WTC11 (cell line): ENCODE measurements at regions not wholly inside any gene's neighbourhood (a gene's known extent, or its start where the extent isn't known, plus 50 kb on each side); places are given as distances from the start of the nearest gene placed in this dataset.

Source experiments
- ATF3 ChIP-seq: sonication (generic); formaldehyde crosslinking; conservative IDR thresholded peaks from 2 replicates; pipeline ENCODE4 v1.8.1; 2022; ENCODE audit warnings: mild to moderate bottlenecking, missing genetic modification reagents
- CREM ChIP-seq: sonication (generic); formaldehyde crosslinking; IDR thresholded peaks from 2 replicates; pipeline ENCODE4 v1.8.1; 2022; ENCODE audit warnings: mild to moderate bottlenecking, missing genetic modification reagents, moderate library complexity
- CTCF ChIP-seq: fragments of 200-600 bp; IDR thresholded peaks from 2 replicates; pipeline ENCODE4 v1.8.0; 2022; ENCODE audit warnings: antibody characterized with exemption
- E2F5 ChIP-seq: sonication (generic); formaldehyde crosslinking; IDR thresholded peaks from 2 replicates; pipeline ENCODE4 v1.8.1; 2022; ENCODE audit warnings: mild to moderate bottlenecking, moderate library complexity, missing genetic modification reagents
- ERG ChIP-seq: fragments of 250-450 bp; sonication (Bioruptor Pico); IDR thresholded peaks from 2 replicates; pipeline ENCODE4 v1.8.0; 2021; ENCODE audit warnings: mild to moderate bottlenecking
- ESRRA ChIP-seq: sonication (generic); formaldehyde crosslinking; IDR thresholded peaks from 2 replicates; pipeline ENCODE4 v1.8.1; 2022; ENCODE audit warnings: mild to moderate bottlenecking, missing genetic modification reagents, borderline replicate concordance
- FOXP1 ChIP-seq: sonication (generic); formaldehyde crosslinking; IDR thresholded peaks from 2 replicates; pipeline ENCODE4 v1.8.0; 2022; ENCODE audit warnings: missing genetic modification reagents, mild to moderate bottlenecking, moderate library complexity, borderline replicate concordance
- MAX ChIP-seq: sonication (generic); formaldehyde crosslinking; IDR thresholded peaks from 2 replicates; pipeline ENCODE4 v1.8.0; 2022; ENCODE audit warnings: mild to moderate bottlenecking, missing genetic modification reagents
- MXD4 ChIP-seq: fragments of 250-450 bp; sonication (Bioruptor Pico); IDR thresholded peaks from 2 replicates; pipeline ENCODE4 v1.8.0; 2021; ENCODE audit warnings: mild to moderate bottlenecking, moderate library complexity, borderline replicate concordance
- TEAD4 ChIP-seq: sonication (generic); formaldehyde crosslinking; IDR thresholded peaks from 2 replicates; pipeline ENCODE4 v1.8.0; 2022; ENCODE audit warnings: mild to moderate bottlenecking, missing genetic modification reagents
- TP53 ChIP-seq: sonication (generic); formaldehyde crosslinking; IDR thresholded peaks from 2 replicates; pipeline ENCODE4 v1.8.1; 2023; ENCODE audit warnings: mild to moderate bottlenecking, missing genetic modification reagents
- ZNF512 ChIP-seq: sonication (generic); formaldehyde crosslinking; IDR thresholded peaks from 2 replicates; pipeline ENCODE4 v1.8.1; 2022; ENCODE audit warnings: missing genetic modification reagents, borderline replicate concordance
- ZNF532 ChIP-seq: fragments of 250-450 bp; sonication (Bioruptor Pico); IDR thresholded peaks from 2 replicates; pipeline ENCODE4 v1.9.0; 2021; ENCODE audit warnings: mild to moderate bottlenecking, borderline replicate concordance
- TF ChIP-seq, protein P1 (sequence below): sonication (generic); formaldehyde crosslinking; IDR thresholded peaks from 2 replicates; pipeline ENCODE4 v1.8.0; 2022; ENCODE audit warnings: mild to moderate bottlenecking, missing genetic modification reagents

- no peak for TF ChIP-seq CREM (CRISPR knock-in tag)
- no peak for TF ChIP-seq CTCF
- TF ChIP-seq, protein P1, sequence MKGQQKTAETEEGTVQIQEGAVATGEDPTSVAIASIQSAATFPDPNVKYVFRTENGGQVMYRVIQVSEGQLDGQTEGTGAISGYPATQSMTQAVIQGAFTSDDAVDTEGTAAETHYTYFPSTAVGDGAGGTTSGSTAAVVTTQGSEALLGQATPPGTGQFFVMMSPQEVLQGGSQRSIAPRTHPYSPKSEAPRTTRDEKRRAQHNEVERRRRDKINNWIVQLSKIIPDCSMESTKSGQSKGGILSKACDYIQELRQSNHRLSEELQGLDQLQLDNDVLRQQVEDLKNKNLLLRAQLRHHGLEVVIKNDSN (CRISPR knock-in tag): no peak
- TF ChIP-seq ZNF532: no peak
- no peak for TF ChIP-seq ATF3
- TF ChIP-seq TP53 (CRISPR knock-in tag): no peak
- no peak for TF ChIP-seq MAX
- TF ChIP-seq E2F5 (CRISPR knock-in tag): no peak
- TF ChIP-seq TEAD4 (CRISPR knock-in tag): no peak
- TF ChIP-seq MXD4 (CRISPR knock-in tag): no peak
- no peak for TF ChIP-seq ERG
- no peak for TF ChIP-seq ZNF512
- TF ChIP-seq FOXP1 (CRISPR knock-in tag): no peak
- TF ChIP-seq ESRRA: no peak
Observed at GRCh38 chr13:105597573-105597972, 937.9 kb downstream of the EFNB2 start.
